NCI-H446 (cell line): ENCODE measurements at regions not wholly inside any gene's neighbourhood (a gene's known extent, or its start where the extent isn't known, plus 50 kb on each side); places are given as distances from the start of the nearest gene placed in this dataset.
A peak's percentile ranks its signal among the peaks of the same experiment; 100 is the strongest.

ENCODE experiments used
- DNase-seq, 2 experiments: peaks; one replicate each; lab custom pipeline; 2025; lab: John Stamatoyannopoulos, UW

- DNase-seq, result no peak
Observed at GRCh38 chr2:145207884-145208283, 688.0 kb upstream of the ZEB2 start.

GRCh38 chr2:145206496-145207281, 686.8 kb upstream of the ZEB2 start:
- no peak for DNase-seq

- DNase-seq, result peak in 1 of 2 experiments; percentile 8
Observed at GRCh38 chr2:145203891-145204290, 684.0 kb upstream of the ZEB2 start.

- no peak for DNase-seq
Observed at GRCh38 chr2:145199827-145200706, 680.1 kb upstream of the ZEB2 start.

GRCh38 chr2:145199042-145199441, 679.1 kb upstream of the ZEB2 start:
- DNase-seq, result peak in 1 of 2 experiments; percentile 35

GRCh38 chr2:145198555-145198954, 678.6 kb upstream of the ZEB2 start:
- DNase-seq, result no peak

GRCh38 chr2:145197944-145198343, 678.0 kb upstream of the ZEB2 start:
- DNase-seq, result no peak

GRCh38 chr2:145194673-145195072, 674.8 kb upstream of the ZEB2 start:
- no peak for DNase-seq

- DNase-seq, result no peak
Observed at GRCh38 chr2:145190031-145190703, 670.2 kb upstream of the ZEB2 start.

GRCh38 chr2:145186303-145186702, 666.4 kb upstream of the ZEB2 start:
- no peak for DNase-seq

GRCh38 chr2:145185696-145186095, 665.8 kb upstream of the ZEB2 start:
- DNase-seq, result no peak

GRCh38 chr2:145184741-145185651, 665.1 kb upstream of the ZEB2 start:
- DNase-seq, result no peak

- no peak for DNase-seq
Observed at GRCh38 chr2:145169285-145169684, 649.4 kb upstream of the ZEB2 start.

- no peak for DNase-seq
Observed at GRCh38 chr2:145168091-145168490, 648.2 kb upstream of the ZEB2 start.

GRCh38 chr2:145166731-145167302, 646.9 kb upstream of the ZEB2 start:
- no peak for DNase-seq

- DNase-seq, result no peak
Observed at GRCh38 chr2:145161656-145162055, 641.7 kb upstream of the ZEB2 start.

- no peak for DNase-seq
Observed at GRCh38 chr2:145160855-145161254, 640.9 kb upstream of the ZEB2 start.

- DNase-seq, result no peak
Observed at GRCh38 chr2:145159676-145160075, 639.8 kb upstream of the ZEB2 start.

- DNase-seq, result no peak
Observed at GRCh38 chr2:145157741-145158591, 638.0 kb upstream of the ZEB2 start.

GRCh38 chr2:145157036-145157675, 637.2 kb upstream of the ZEB2 start:
- DNase-seq, result no peak
